IMR-90 (cell line): ENCODE measurements at regions not wholly inside any gene's neighbourhood (a gene's known extent, or its start where the extent isn't known, plus 50 kb on each side); places are given as distances from the start of the nearest gene placed in this dataset.
"Not testable (repeated sequence)": the region's sequence is repeated elsewhere in the genome, so short reads cannot be mapped to it uniquely, and the experiment has no call there.

ENCODE experiments used
- ATAC-seq: fragments of 200-7000 bp; cut with Tn5 transposase; 2 replicates; pipeline ENCODE4 v1.9.1; 2020; ENCODE audit warnings: low read depth, mild to moderate bottlenecking, moderate library complexity
- BruUV-seq: library from RNA; stranded (reverse); fragments of 400-500 nt; replicated peaks from 2 replicates; lab custom pipeline; 2021; lab: Mats Ljungman, UMichigan
- CTCF ChIA-PET: fragments of 300-600 bp; formaldehyde crosslinking; extraction: SDS; loops from one replicate; lab custom pipeline; 2021; ENCODE audit warnings: antibody characterized with exemption; lab: Yijun Ruan, JAX
- POLR2A ChIA-PET: fragments of 300-600 bp; sonication (Branson Sonifier 250); formaldehyde crosslinking; loops from one replicate; lab custom pipeline; 2022; ENCODE audit warnings: antibody characterized with exemption; ENCODE audit not compliant: unreplicated experiment; lab: Charles Lee
- DNase-seq: peaks from one replicate; pipeline ENCODE4 v3.0.0; 2013
- H2AFZ ChIP-seq: replicated peaks from 2 replicates; pipeline ENCODE3; 2013; ENCODE audit warnings: low read length, mild to moderate bottlenecking; ENCODE audit not compliant: poor library complexity
- H2AK5ac ChIP-seq: 2 replicates; pipeline ENCODE4 v1.6.1; 2013; ENCODE audit warnings: low read depth, low read length, inconsistent platforms
- H2AK9ac ChIP-seq: replicated peaks from 2 replicates; pipeline ENCODE3; 2013; ENCODE audit warnings: mild to moderate bottlenecking, low read depth, low read length, moderate library complexity; ENCODE audit not compliant: poor library complexity
- H2BK120ac ChIP-seq: 2 replicates; pipeline ENCODE4 v1.6.1; 2013; ENCODE audit warnings: low read depth, low read length, inconsistent platforms
- H2BK15ac ChIP-seq: 3 replicates; pipeline ENCODE4 v1.6.1; 2013; ENCODE audit warnings: low read depth, low read length, inconsistent platforms
- H2BK20ac ChIP-seq: 2 replicates; pipeline ENCODE4 v1.6.1; 2013; ENCODE audit warnings: low read depth, mild to moderate bottlenecking, inconsistent platforms, low read length, moderate library complexity
- H2BK5ac ChIP-seq: 2 replicates; pipeline ENCODE4 v1.6.1; 2013; ENCODE audit warnings: mild to moderate bottlenecking, low read depth, low read length, inconsistent platforms; ENCODE audit not compliant: poor library complexity, severe bottlenecking
- H3K14ac ChIP-seq: replicated peaks from 2 replicates; pipeline ENCODE4 v1.6.1; 2013; ENCODE audit warnings: low read depth, low read length, inconsistent platforms
- H3K18ac ChIP-seq: 2 replicates; pipeline ENCODE4 v1.6.1; 2013; ENCODE audit warnings: low read depth, low read length, control low read depth
- H3K23ac ChIP-seq: 2 replicates; pipeline ENCODE4 v1.6.1; 2013; ENCODE audit warnings: low read depth, low read length, inconsistent platforms
- H3K27ac ChIP-seq: 2 replicates; pipeline ENCODE4 v1.5.1; 2013; ENCODE audit warnings: mild to moderate bottlenecking, control low read depth, low read length; ENCODE audit not compliant: insufficient read depth
- H3K27me3 ChIP-seq: 2 replicates; pipeline ENCODE4 v1.6.1; 2013; ENCODE audit warnings: low read length; ENCODE audit not compliant: control insufficient read depth, insufficient read depth
- H3K36me3 ChIP-seq: 2 replicates; pipeline ENCODE4 v1.6.1; 2013; ENCODE audit warnings: low read length, mixed read lengths; ENCODE audit not compliant: control insufficient read depth, insufficient read depth
- H3K4ac ChIP-seq: 2 replicates; pipeline ENCODE4 v1.6.1; 2013; ENCODE audit warnings: low read depth, low read length, inconsistent platforms
- H3K4me1 ChIP-seq: 2 replicates; pipeline ENCODE4 v1.6.1; 2013; ENCODE audit warnings: low read length, mixed read lengths; ENCODE audit not compliant: control insufficient read depth, insufficient read depth
- H3K4me2 ChIP-seq: 2 replicates; pipeline ENCODE4 v1.6.1; 2013; ENCODE audit warnings: low read depth, mild to moderate bottlenecking, control low read depth, low read length, moderate library complexity
- H3K4me3 ChIP-seq: 2 replicates; pipeline ENCODE4 v1.5.1; 2013; ENCODE audit warnings: low read depth, mild to moderate bottlenecking, control low read depth, low read length, moderate library complexity; ENCODE audit not compliant: insufficient read depth
- H3K56ac ChIP-seq: 2 replicates; pipeline ENCODE4 v1.6.1; 2013; ENCODE audit warnings: low read length, inconsistent platforms; ENCODE audit not compliant: insufficient read depth; ENCODE audit errors: extremely low read depth
- H3K79me1 ChIP-seq, 2 experiments: 2 replicates each; pipeline ENCODE4 v1.6.1; 2013; ENCODE audit warnings: low read length in 2 of 2, inconsistent platforms in 1 of 2, low read depth in 1 of 2
- H3K9ac ChIP-seq: 2 replicates; pipeline ENCODE4 v1.6.1; 2013; ENCODE audit warnings: low read depth, low read length, control low read depth
- H3K9me1 ChIP-seq: 2 replicates; pipeline ENCODE4 v1.6.1; 2013; ENCODE audit warnings: low read length, inconsistent platforms; ENCODE audit not compliant: insufficient read depth
- H3K9me3 ChIP-seq: 2 replicates; pipeline ENCODE4 v1.6.1; 2013; ENCODE audit warnings: low read length; ENCODE audit not compliant: control insufficient read depth, insufficient read depth
- H4K20me1 ChIP-seq: 2 replicates; pipeline ENCODE4 v1.6.1; 2013; ENCODE audit warnings: low read length, inconsistent platforms; ENCODE audit not compliant: insufficient read depth
- H4K5ac ChIP-seq: 2 replicates; pipeline ENCODE4 v1.6.1; 2013; ENCODE audit warnings: mild to moderate bottlenecking, low read depth, low read length, control low read depth
- H4K8ac ChIP-seq, 2 experiments: 2 replicates each; pipeline ENCODE4 v1.6.1; 2013; ENCODE audit warnings: low read depth in 2 of 2, low read length in 2 of 2, control low read depth in 1 of 2, inconsistent platforms in 1 of 2
- H4K91ac ChIP-seq: 2 replicates; pipeline ENCODE4 v1.6.1; 2013; ENCODE audit warnings: low read depth, low read length, inconsistent platforms; ENCODE audit not compliant: insufficient read depth
- FOS ChIP-seq: fragments of 150-350 bp; IDR thresholded peaks from 2 replicates; pipeline ENCODE4 v1.6.1; 2016; ENCODE audit warnings: low read depth, low read length
- MAFK ChIP-seq: IDR thresholded peaks from 2 replicates; pipeline ENCODE4 v1.6.1; 2012; ENCODE audit warnings: low read depth, low read length, improper control_type of control experiment
- whole genome bisulfite sequencing, 2 experiments: methylation state at CpG; one replicate each; pipeline versions ENCODE4 v1.1.5 to v1.1.7; 2013; ENCODE audit warnings: missing lambda C conversion rate in 2 of 2; ENCODE audit not compliant: insufficient read length in 1 of 2; ENCODE audit errors: extremely low coverage in 2 of 2; 5-methylcytosine and 5-hydroxymethylcytosine counted together
- dilution Hi-C: fragments of 300-500 bp; cut with HindIII; formaldehyde crosslinking; loops from one replicate; pipeline ENCODE4 v1.14.3; 2018; ENCODE audit warnings: low sequenced_read_pairs; ENCODE audit not compliant: unreplicated experiment
- in situ Hi-C: fragments of 300-500 bp; cut with MboI; formaldehyde crosslinking; loops from 3 replicates; pipeline ENCODE4 v1.14.3; 2019; ENCODE audit warnings: low sequenced_read_pairs, inconsistent platforms, mixed read lengths
- intact Hi-C: fragments of 100-400 bp; cut with micrococcal nuclease; formaldehyde crosslinking; loops from 2 replicates; pipeline ENCODE4 v1.10.0; 2022

DNA sequence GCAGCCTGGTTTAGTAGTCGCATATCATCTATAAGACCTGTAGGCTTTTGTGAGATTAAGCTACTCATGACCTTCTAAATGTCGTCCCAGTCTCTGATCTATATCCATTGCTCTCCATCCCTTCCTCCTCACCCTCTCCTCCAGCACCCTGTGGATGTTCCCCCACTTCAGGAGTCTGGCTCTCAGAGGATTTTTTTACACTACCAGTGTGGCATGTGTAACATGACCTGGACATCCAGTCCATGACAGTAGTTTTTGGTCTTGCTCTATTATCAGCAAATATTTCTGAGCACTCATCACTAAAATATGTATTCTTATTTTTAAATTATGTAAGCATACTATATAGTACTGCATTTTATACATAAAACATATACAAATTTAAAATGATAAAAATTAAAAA, 142.1 kb downstream of the DYRK2 start:
- H2BK15ac ChIP-seq, result no peak overlapping the region
- no TSS peak for BruUV-seq
- peak; percentile 35; the same call in 1 of the 2 replicates for ATAC-seq
- no peaks in the 10 kb centered on the region for H3K36me3 ChIP-seq
- no peak overlapping the region for H3K23ac ChIP-seq
- no peak overlapping the region for H3K4me2 ChIP-seq
- peak overlapping the region; percentile 20; the same call in 1 of the 2 replicates for H2BK20ac ChIP-seq
- H3K27ac ChIP-seq, result no peak overlapping the region
- intact Hi-C loops, result loop anchor here (5.0 kb wide), 1 partner anchor 93 kb away; no protein-coding TSS in a partner anchor
- no peak overlapping the region for H2BK5ac ChIP-seq
- H4K20me1 ChIP-seq, result no peaks in the 10 kb centered on the region
- no peak overlapping the region for H4K5ac ChIP-seq
- ChIA-PET POLR2A (no interaction called here), CTCF (no interaction called here)
- no peak overlapping the region for H3K9ac ChIP-seq
- 0 out of 2 replicates have a peak, but pooled peaks cover 2% of the 10 kb centered on the region for H3K9me1 ChIP-seq
- H3K4me3 ChIP-seq, result no peak overlapping the region
- no peak overlapping the region for H3K18ac ChIP-seq
- H2AK9ac ChIP-seq, result no peak overlapping the region
- peaks cover 5% of the 10 kb centered on the region for H3K4me1 ChIP-seq
- TF ChIP-seq FOS (no peak), MAFK (no peak)
- no peaks in the 10 kb centered on the region for H3K9me3 ChIP-seq
- H4K8ac ChIP-seq, result no peak overlapping the region
- H3K27me3 ChIP-seq, result no peaks in the 10 kb centered on the region
- no peak overlapping the region for H2BK120ac ChIP-seq
- H2AK5ac ChIP-seq, result no peak overlapping the region
- no peaks in the 10 kb centered on the region for H3K79me1 ChIP-seq
- DNase-seq, result peak; percentile 10
- dilution Hi-C loops, result no loop called here
- H3K4ac ChIP-seq, result no peak overlapping the region
- no peak overlapping the region for H3K56ac ChIP-seq
- no peak overlapping the region for H2AFZ ChIP-seq
- H4K91ac ChIP-seq, result no peak overlapping the region
- no peak overlapping the region; the same call in 1 of the 2 replicates for H3K14ac ChIP-seq
- in situ Hi-C loops, result no loop called here
- 60% methylated on average over 1 of the region's 2 CpGs; no CpG with 5 or more reads in 1 of the 2 experiments for WGBS, 2 experiments

- H2AFZ ChIP-seq, H2AK9ac ChIP-seq, CTCF ChIA-PET, H3K4me3 ChIP-seq, H3K79me1 ChIP-seq, BruUV-seq, H3K9me1 ChIP-seq, H2AK5ac ChIP-seq, H3K56ac ChIP-seq, H3K18ac ChIP-seq, H2BK5ac ChIP-seq, dilution Hi-C loops, H3K9ac ChIP-seq, H3K14ac ChIP-seq, H2BK20ac ChIP-seq, H4K8ac ChIP-seq, in situ Hi-C loops, DNase-seq, H4K20me1 ChIP-seq, H3K4ac ChIP-seq, H3K27ac ChIP-seq, H3K27me3 ChIP-seq, H3K23ac ChIP-seq, H3K4me1 ChIP-seq, H2BK120ac ChIP-seq, H3K36me3 ChIP-seq, ATAC-seq, H3K9me3 ChIP-seq, POLR2A ChIA-PET, H4K5ac ChIP-seq, H2BK15ac ChIP-seq, H3K4me2 ChIP-seq, H4K91ac ChIP-seq: not testable (repeated sequence)
- intact Hi-C loops, result loop anchor here (5.0 kb wide), 1 partner anchor 94 kb away; no protein-coding TSS in a partner anchor
- no CpG with 5 or more reads among the region's 3 CpGs for WGBS, 2 experiments
These were observed 142.8 kb downstream of the DYRK2 start for GRCh38 chr12:67791362-67791761.
